ENCODE measurements at regions not wholly inside any gene's neighbourhood (a gene's known extent, or its start where the extent isn't known, plus 50 kb on each side); places are given as distances from the start of the nearest gene placed in this dataset.

GRCh38 chr10:62652114-62652513 lies 152.4 kb upstream of the ADO start:
- no peak overlapping the region for H3K4me3 ChIP-seq (ENCODE audit: low read length)
- TF ChIP-seq, protein P1, sequence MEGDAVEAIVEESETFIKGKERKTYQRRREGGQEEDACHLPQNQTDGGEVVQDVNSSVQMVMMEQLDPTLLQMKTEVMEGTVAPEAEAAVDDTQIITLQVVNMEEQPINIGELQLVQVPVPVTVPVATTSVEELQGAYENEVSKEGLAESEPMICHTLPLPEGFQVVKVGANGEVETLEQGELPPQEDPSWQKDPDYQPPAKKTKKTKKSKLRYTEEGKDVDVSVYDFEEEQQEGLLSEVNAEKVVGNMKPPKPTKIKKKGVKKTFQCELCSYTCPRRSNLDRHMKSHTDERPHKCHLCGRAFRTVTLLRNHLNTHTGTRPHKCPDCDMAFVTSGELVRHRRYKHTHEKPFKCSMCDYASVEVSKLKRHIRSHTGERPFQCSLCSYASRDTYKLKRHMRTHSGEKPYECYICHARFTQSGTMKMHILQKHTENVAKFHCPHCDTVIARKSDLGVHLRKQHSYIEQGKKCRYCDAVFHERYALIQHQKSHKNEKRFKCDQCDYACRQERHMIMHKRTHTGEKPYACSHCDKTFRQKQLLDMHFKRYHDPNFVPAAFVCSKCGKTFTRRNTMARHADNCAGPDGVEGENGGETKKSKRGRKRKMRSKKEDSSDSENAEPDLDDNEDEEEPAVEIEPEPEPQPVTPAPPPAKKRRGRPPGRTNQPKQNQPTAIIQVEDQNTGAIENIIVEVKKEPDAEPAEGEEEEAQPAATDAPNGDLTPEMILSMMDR (conservative IDR thresholded peaks at IDR 0.05) = no peak
- no peak overlapping the region for H3K27ac ChIP-seq (ENCODE audit: low read depth, low read length)
- no peak overlapping the region for H3K9ac ChIP-seq (ENCODE audit: extremely low read depth, low read length, poor library complexity, severe bottlenecking)
- H3K27ac Mint-ChIP-seq = no peak overlapping the region
- H3K9me3 Mint-ChIP-seq = no peaks in the 10 kb centered on the region
- WGBS, 2 experiments (ENCODE audit: insufficient coverage in 1 of 2, insufficient read length in 1 of 2) = 88 to 90% methylated on average over 2 of the region's 2 CpGs
- H3K27me3 ChIP-seq (ENCODE audit: control insufficient read depth, insufficient read depth, low read length, poor library complexity, severe bottlenecking) = no peaks in the 10 kb centered on the region
- H3K36me3 Mint-ChIP-seq (ENCODE audit: low read depth) = no peaks in the 10 kb centered on the region
- H3K4me1 ChIP-seq (ENCODE audit: control insufficient read depth, insufficient read depth, low read length) = no peaks in the 10 kb centered on the region
- DNase-seq = no peak
- H3K4me3 Mint-ChIP-seq = no peak overlapping the region
- H3K9me3 ChIP-seq (ENCODE audit: control insufficient read depth, low read length) = no peaks in the 10 kb centered on the region
- H3K4me1 Mint-ChIP-seq = no peaks in the 10 kb centered on the region
- no peaks in the 10 kb centered on the region for H3K27me3 Mint-ChIP-seq (ENCODE audit: insufficient read depth)
- H3K36me3 ChIP-seq (ENCODE audit: control insufficient read depth, insufficient read depth, low read length) = no peaks in the 10 kb centered on the region

DNA sequence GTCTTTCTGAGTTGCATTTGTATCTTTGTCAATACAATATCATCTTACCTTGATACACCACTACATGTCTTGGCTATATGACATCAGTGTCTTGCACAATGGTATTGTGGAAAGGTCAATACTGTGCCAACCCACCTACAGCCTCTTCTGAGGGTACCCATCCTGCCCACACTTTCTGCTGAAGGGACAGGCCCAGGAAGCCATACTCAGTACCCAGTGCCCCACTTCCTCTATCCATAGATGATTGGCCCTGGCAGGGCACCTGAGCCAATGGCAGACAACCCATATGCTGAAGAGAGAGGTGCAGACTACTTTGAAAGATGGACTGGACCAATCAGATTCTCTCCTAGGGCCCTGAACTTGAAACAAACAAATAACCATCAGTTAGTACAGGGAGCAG lies 152.0 kb upstream of the ADO start:
- H3K27me3 Mint-ChIP-seq (ENCODE audit: insufficient read depth) = no peaks in the 10 kb centered on the region
- H3K9me3 Mint-ChIP-seq = no peaks in the 10 kb centered on the region
- no peaks in the 10 kb centered on the region for H3K36me3 Mint-ChIP-seq (ENCODE audit: low read depth)
- no peaks in the 10 kb centered on the region for H3K4me1 Mint-ChIP-seq
- TF ChIP-seq, protein P1 (conservative IDR thresholded peaks at IDR 0.05) = no peak
- DNase-seq = no peak
- H3K27ac Mint-ChIP-seq = no peak overlapping the region
- no peaks in the 10 kb centered on the region for H3K27me3 ChIP-seq (ENCODE audit: control insufficient read depth, insufficient read depth, low read length, poor library complexity, severe bottlenecking)
- H3K9me3 ChIP-seq (ENCODE audit: control insufficient read depth, low read length) = no peaks in the 10 kb centered on the region
- H3K4me3 ChIP-seq (ENCODE audit: low read length) = no peak overlapping the region
- H3K4me1 ChIP-seq (ENCODE audit: control insufficient read depth, insufficient read depth, low read length) = no peaks in the 10 kb centered on the region
- H3K27ac ChIP-seq (ENCODE audit: low read depth, low read length) = no peak overlapping the region
- H3K36me3 ChIP-seq (ENCODE audit: control insufficient read depth, insufficient read depth, low read length) = no peaks in the 10 kb centered on the region
- no peak overlapping the region for H3K4me3 Mint-ChIP-seq
- H3K9ac ChIP-seq (ENCODE audit: extremely low read depth, low read length, poor library complexity, severe bottlenecking) = no peak overlapping the region

- H3K36me3 Mint-ChIP-seq (ENCODE audit: low read depth) = no peaks in the 10 kb centered on the region
- no peak overlapping the region for H3K27ac Mint-ChIP-seq
- DNase-seq = no peak
- no peaks in the 10 kb centered on the region for H3K4me1 Mint-ChIP-seq
- H3K27me3 ChIP-seq (ENCODE audit: control insufficient read depth, insufficient read depth, low read length, poor library complexity, severe bottlenecking) = no peaks in the 10 kb centered on the region
- TF ChIP-seq, protein P1 (conservative IDR thresholded peaks at IDR 0.05) = no peak
- H3K27me3 Mint-ChIP-seq (ENCODE audit: insufficient read depth) = no peaks in the 10 kb centered on the region
- no peak overlapping the region for H3K4me3 ChIP-seq (ENCODE audit: low read length)
- H3K4me3 Mint-ChIP-seq = no peak overlapping the region
- no peak overlapping the region for H3K27ac ChIP-seq (ENCODE audit: low read depth, low read length)
- H3K9me3 Mint-ChIP-seq = no peaks in the 10 kb centered on the region
- H3K9ac ChIP-seq (ENCODE audit: extremely low read depth, low read length, poor library complexity, severe bottlenecking) = no peak overlapping the region
- H3K36me3 ChIP-seq (ENCODE audit: control insufficient read depth, insufficient read depth, low read length) = no peaks in the 10 kb centered on the region
- H3K4me1 ChIP-seq (ENCODE audit: control insufficient read depth, insufficient read depth, low read length) = no peaks in the 10 kb centered on the region
- 85 to 89% methylated on average over 6 of the region's 6 CpGs for WGBS, 2 experiments (ENCODE audit: insufficient coverage in 1 of 2, insufficient read length in 1 of 2)
- H3K9me3 ChIP-seq (ENCODE audit: control insufficient read depth, low read length) = no peaks in the 10 kb centered on the region
Measured at GRCh38 chr10:62653254-62653653, 151.3 kb upstream of the ADO start.

Data from endodermal cell (in vitro differentiated cells).